ENCODE measurements at regions not wholly inside any gene's neighbourhood (a gene's known extent, or its start where the extent isn't known, plus 50 kb on each side); places are given as distances from the start of the nearest gene placed in this dataset.

- TF ChIP-seq CTCF (IDR thresholded peaks at IDR 0.05) = no peak
- ATAC-seq (ENCODE audit: low FRiP score) (no peak), DNase-seq (ENCODE audit: low spot score) (no peak)
Measured at GRCh38 chr22:48845356-48845936, 982.2 kb downstream of the BRD1 start.

GRCh38 chr22:48844056-48844675 is 983.5 kb downstream of the BRD1 start:
- TF ChIP-seq CTCF (IDR thresholded peaks at IDR 0.05) = no peak
- ATAC-seq (ENCODE audit: low FRiP score) = no peak
- no peak for DNase-seq (ENCODE audit: low spot score)

GRCh38 chr22:48843640-48844039 is 984.0 kb downstream of the BRD1 start:
- TF ChIP-seq CTCF (IDR thresholded peaks at IDR 0.05) = no peak
- no peak for DNase-seq (ENCODE audit: low spot score)
- ATAC-seq (ENCODE audit: low FRiP score) = no peak

GRCh38 chr22:48842976-48843375 is 984.7 kb downstream of the BRD1 start:
- ATAC-seq (ENCODE audit: low FRiP score) (no peak), DNase-seq (ENCODE audit: low spot score) (no peak)
- TF ChIP-seq CTCF (IDR thresholded peaks at IDR 0.05) = no peak

GRCh38 chr22:48842583-48842945 is 985.1 kb downstream of the BRD1 start:
- no peak for TF ChIP-seq CTCF (IDR thresholded peaks at IDR 0.05)
- ATAC-seq (ENCODE audit: low FRiP score) (no peak), DNase-seq (ENCODE audit: low spot score) (no peak)

GRCh38 chr22:48841881-48842582 is 985.6 kb downstream of the BRD1 start:
- ATAC-seq (ENCODE audit: low FRiP score) = no peak
- DNase-seq (ENCODE audit: low spot score) = no peak
- TF ChIP-seq CTCF (IDR thresholded peaks at IDR 0.05) = no peak

Data from omental fat pad (tissue), 3 donors.